ENCODE measurements at regions not wholly inside any gene's neighbourhood (a gene's known extent, or its start where the extent isn't known, plus 50 kb on each side); places are given as distances from the start of the nearest gene placed in this dataset.

- no peak for TF ChIP-seq GATA3 (IDR thresholded peaks at IDR 0.05; ENCODE audit: low read depth, low read length)
- TF ChIP-seq GATA2 (IDR thresholded peaks at IDR 0.05; ENCODE audit: low read depth, low read length): no peak
These were observed 563.1 kb upstream of the INTU start for GRCh38 chr4:127069675-127070074.

Measured in SH-SY5Y (cell line).